NCI-H1694 treated with DMSO at 0.1 percent for 48 hours (cell line): ENCODE measurements at regions not wholly inside any gene's neighbourhood (a gene's known extent, or its start where the extent isn't known, plus 50 kb on each side); places are given as distances from the start of the nearest gene placed in this dataset.

ENCODE experiments used
- DNase-seq: peaks from one replicate; lab custom pipeline; 2025; lab: John Stamatoyannopoulos, UW

- DNase-seq = no peak
These were observed 453.3 kb upstream of the TENM4 start for GRCh38 chr11:79894111-79894510.

GRCh38 chr11:79890272-79890671, 449.4 kb upstream of the TENM4 start:
- DNase-seq = no peak

GRCh38 chr11:79864882-79865281, 424.1 kb upstream of the TENM4 start:
- DNase-seq = no peak

- no peak for DNase-seq
These were observed 419.5 kb upstream of the TENM4 start for GRCh38 chr11:79860336-79860735.

- DNase-seq = no peak
These were observed 416.8 kb upstream of the TENM4 start for GRCh38 chr11:79857377-79858214.

GRCh38 chr11:79852176-79852575, 411.3 kb upstream of the TENM4 start:
- DNase-seq = no peak

GRCh38 chr11:79845002-79845709, 404.3 kb upstream of the TENM4 start:
- DNase-seq = no peak

GRCh38 chr11:79834015-79834414, 393.2 kb upstream of the TENM4 start:
- no peak for DNase-seq

GRCh38 chr11:79830446-79830845, 389.6 kb upstream of the TENM4 start:
- DNase-seq = no peak

- DNase-seq = no peak
These were observed 389.1 kb upstream of the TENM4 start for GRCh38 chr11:79829891-79830290.

- no peak for DNase-seq
These were observed 381.9 kb upstream of the TENM4 start for GRCh38 chr11:79822766-79823165.

- no peak for DNase-seq
These were observed 372.7 kb upstream of the TENM4 start for GRCh38 chr11:79813551-79813950.

GRCh38 chr11:79809487-79809886, 368.7 kb upstream of the TENM4 start:
- DNase-seq = no peak

GRCh38 chr11:79807506-79807905, 366.7 kb upstream of the TENM4 start:
- no peak for DNase-seq

- no peak for DNase-seq
These were observed 355.9 kb upstream of the TENM4 start for GRCh38 chr11:79796704-79797103.

GRCh38 chr11:79794484-79795393, 353.9 kb upstream of the TENM4 start:
- no peak for DNase-seq

GRCh38 chr11:79794057-79794456, 353.2 kb upstream of the TENM4 start:
- DNase-seq = no peak

GRCh38 chr11:79786961-79787360, 346.1 kb upstream of the TENM4 start:
- DNase-seq = no peak

- DNase-seq = no peak
These were observed 343.0 kb upstream of the TENM4 start for GRCh38 chr11:79783833-79784232.

- DNase-seq = no peak
These were observed 327.5 kb upstream of the TENM4 start for GRCh38 chr11:79768343-79768742.

- no peak for DNase-seq
These were observed 321.6 kb upstream of the TENM4 start for GRCh38 chr11:79762279-79762921.

- no peak for DNase-seq
These were observed 317.5 kb upstream of the TENM4 start for GRCh38 chr11:79758325-79758724.
